Stomach (tissue), 8 donors: ENCODE measurements at regions not wholly inside any gene's neighbourhood (a gene's known extent, or its start where the extent isn't known, plus 50 kb on each side); places are given as distances from the start of the nearest gene placed in this dataset.

ENCODE experiments used
- DNase-seq, 2 donors: peaks; one replicate each; pipeline versions ENCODE4 v3.0.0 to v3.0.0-alpha.2; 2013 to 2019
- H3K27ac ChIP-seq, 5 donors: fragments of 200-600 bp in 4 of 5; sonication (generic) in 4 of 5; one replicate each; pipeline ENCODE4 v1.5.1; 2013 to 2019; ENCODE audit warnings: mild to moderate bottlenecking in 1 of 5, moderate library complexity in 1 of 5
- H3K27me3 ChIP-seq, 3 donors: fragments of 200-600 bp; sonication (generic); one replicate each; pipeline ENCODE4 v1.5.1; 2017 to 2019; ENCODE audit warnings: mixed run types in 1 of 3
- H3K36me3 ChIP-seq, 4 donors: fragments of 200-600 bp; sonication (generic); 1 replicate in 3 of 4; 2 replicates in 1 of 4; pipeline ENCODE4 v1.5.1; 2016 to 2019
- H3K4me1 ChIP-seq, 4 donors: fragments of 200-600 bp; sonication (generic); one replicate each; pipeline ENCODE4 v1.5.1; 2016 to 2019
- H3K4me3 ChIP-seq, 4 donors: fragments of 200-600 bp; sonication (generic) in 3 of 4; one replicate each; pipeline ENCODE4 v1.5.1; 2016 to 2019; ENCODE audit warnings: mild to moderate bottlenecking in 1 of 4
- H3K9me3 ChIP-seq, 4 donors: fragments of 200-600 bp; sonication (generic); one replicate each; pipeline ENCODE4 v1.5.1; 2016 to 2019
- EP300 ChIP-seq: sonication (generic); formaldehyde crosslinking; IDR thresholded peaks from one replicate; pipeline ENCODE4 v1.6.1; 2017; ENCODE audit warnings: antibody characterized with exemption
- POLR2A ChIP-seq, 4 donors: fragments of 450-650 bp; IDR thresholded peaks; one replicate each; pipeline ENCODE4 v1.6.1; 2016; ENCODE audit warnings: antibody characterized with exemption in 4 of 4, control low read depth in 2 of 4, mild to moderate bottlenecking in 1 of 4, moderate library complexity in 1 of 4
- POLR2AphosphoS5 ChIP-seq, 3 donors: sonication (generic); formaldehyde crosslinking; IDR thresholded peaks; one replicate each; pipeline ENCODE4 v1.6.1; 2016; ENCODE audit warnings: antibody characterized with exemption in 3 of 3
- WGBS, 5 donors: extraction: QIAGEN DNeasy Blood & Tissue Kit in 3 of 5; methylation state at CpG; one replicate each; pipeline versions ENCODE4 v1.1.5 to v1.1.7; 2013 to 2018; 5-methylcytosine and 5-hydroxymethylcytosine counted together
- intact Hi-C: fragments of 100-400 bp; cut with DNase I; formaldehyde crosslinking; loops from one replicate; pipeline ENCODE4 v1.15.1; 2023; ENCODE audit warnings: low total_unique reads
- TF ChIP-seq, protein P1 (sequence below), 7 experiments: fragments of 450-650 bp in 4 of 7; fragments of 200-600 bp in 3 of 7; sonication (generic) in 3 of 7; IDR thresholded peaks; one replicate each; pipeline ENCODE4 v1.5.1; 2016 to 2019; ENCODE audit warnings: antibody characterized with exemption in 7 of 7, control low read depth in 2 of 7, mild to moderate bottlenecking in 1 of 7
- donor health status: healthy with polysubstance abuse.
- donor health status: Bipolar disorder and iron deficiency.
- donor health status: healthy.

DNA sequence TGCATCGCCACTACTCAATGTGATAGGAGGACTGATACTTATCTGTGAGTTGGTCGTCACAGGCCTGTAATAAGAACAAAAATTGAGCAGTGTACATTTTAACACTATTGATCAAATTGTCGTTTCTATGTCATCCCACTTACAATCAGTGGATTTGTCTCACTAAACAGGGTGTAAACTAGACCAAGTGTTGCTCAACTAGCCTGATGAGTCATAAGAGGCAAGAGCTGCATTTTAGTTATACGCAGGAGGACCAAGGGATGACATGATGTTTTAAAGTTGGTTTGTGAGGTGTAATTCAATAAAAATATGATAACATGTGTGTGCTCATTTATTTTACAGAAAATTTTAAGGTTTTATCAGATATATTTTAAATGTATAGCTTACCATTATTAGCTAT is 1239.2 kb downstream of the REEP3 start:
- Histone ChIP-seq H3K4me3 (no peak overlapping the region), H3K4me1 (no peaks in the 10 kb centered on the region), H3K36me3 (no peaks in the 10 kb centered on the region), H3K27me3 (no peaks in the 10 kb centered on the region), H3K27ac (no peak overlapping the region), H3K9me3 (no peaks in the 10 kb centered on the region)
- TF ChIP-seq, protein P1, sequence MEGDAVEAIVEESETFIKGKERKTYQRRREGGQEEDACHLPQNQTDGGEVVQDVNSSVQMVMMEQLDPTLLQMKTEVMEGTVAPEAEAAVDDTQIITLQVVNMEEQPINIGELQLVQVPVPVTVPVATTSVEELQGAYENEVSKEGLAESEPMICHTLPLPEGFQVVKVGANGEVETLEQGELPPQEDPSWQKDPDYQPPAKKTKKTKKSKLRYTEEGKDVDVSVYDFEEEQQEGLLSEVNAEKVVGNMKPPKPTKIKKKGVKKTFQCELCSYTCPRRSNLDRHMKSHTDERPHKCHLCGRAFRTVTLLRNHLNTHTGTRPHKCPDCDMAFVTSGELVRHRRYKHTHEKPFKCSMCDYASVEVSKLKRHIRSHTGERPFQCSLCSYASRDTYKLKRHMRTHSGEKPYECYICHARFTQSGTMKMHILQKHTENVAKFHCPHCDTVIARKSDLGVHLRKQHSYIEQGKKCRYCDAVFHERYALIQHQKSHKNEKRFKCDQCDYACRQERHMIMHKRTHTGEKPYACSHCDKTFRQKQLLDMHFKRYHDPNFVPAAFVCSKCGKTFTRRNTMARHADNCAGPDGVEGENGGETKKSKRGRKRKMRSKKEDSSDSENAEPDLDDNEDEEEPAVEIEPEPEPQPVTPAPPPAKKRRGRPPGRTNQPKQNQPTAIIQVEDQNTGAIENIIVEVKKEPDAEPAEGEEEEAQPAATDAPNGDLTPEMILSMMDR (IDR thresholded peaks at IDR 0.05): no peak
- no peak for TF ChIP-seq POLR2AphosphoS5 (IDR thresholded peaks at IDR 0.05)
- no peak for TF ChIP-seq EP300
- TF ChIP-seq POLR2A (IDR thresholded peaks at IDR 0.05): no peak
- 74 to 92% (median 79%) methylated on average over 4 of the region's 4 CpGs for WGBS, 5 donors
- DNase-seq: no peak
- intact Hi-C loops: no loop called here

DNA sequence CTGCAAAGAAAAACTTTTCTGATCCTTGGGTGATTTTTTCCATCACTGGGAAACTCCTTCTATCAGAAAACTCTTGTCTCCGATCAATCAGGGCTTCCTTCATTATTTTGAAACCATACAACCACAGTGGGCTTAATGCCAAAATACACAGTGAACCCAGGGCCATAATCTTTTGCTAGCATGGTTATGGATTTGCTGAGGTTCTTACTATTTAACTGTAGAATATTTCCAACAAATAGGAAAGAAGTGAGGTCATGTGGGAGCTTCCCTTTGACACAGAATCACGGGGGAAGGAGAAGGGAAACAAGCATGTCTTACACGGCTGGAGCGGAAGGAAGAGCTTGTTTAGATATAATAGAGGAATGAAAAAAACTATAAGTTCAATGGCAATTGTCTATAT is 1241.7 kb downstream of the REEP3 start:
- 48 to 61% (median 56%) methylated on average over 4 of the region's 4 CpGs for WGBS, 5 donors
- Histone ChIP-seq H3K27me3 (no peaks in the 10 kb centered on the region), H3K4me1 (no peaks in the 10 kb centered on the region), H3K4me3 (no peak overlapping the region), H3K9me3 (no peaks in the 10 kb centered on the region), H3K36me3 (no peaks in the 10 kb centered on the region), H3K27ac (no peak overlapping the region)
- DNase-seq: no peak
- TF ChIP-seq, protein P1 (IDR thresholded peaks at IDR 0.05): no peak
- TF ChIP-seq EP300 (no peak), POLR2AphosphoS5 (IDR thresholded peaks at IDR 0.05) (no peak), POLR2A (IDR thresholded peaks at IDR 0.05) (no peak)
- intact Hi-C loops: no loop called here

DNA sequence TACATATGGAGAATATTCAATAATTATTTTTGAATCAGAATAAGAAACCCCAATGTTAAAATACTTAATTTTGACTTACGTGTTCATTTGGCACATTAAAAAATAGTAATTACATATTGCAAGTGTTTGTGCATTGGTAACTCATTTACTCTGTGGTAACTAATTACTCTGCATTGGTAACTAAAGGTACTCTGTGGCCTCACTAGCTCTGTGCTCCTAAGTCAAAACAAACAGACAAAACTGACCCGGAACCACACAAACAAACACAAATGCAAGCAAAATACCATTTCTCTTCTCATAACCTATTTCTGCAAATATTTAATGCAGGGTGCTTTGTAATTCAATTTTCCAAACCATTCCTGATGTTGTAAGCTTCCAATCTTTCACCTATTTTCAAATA is 1244.3 kb downstream of the REEP3 start:
- H3K27me3 ChIP-seq: no peaks in the 10 kb centered on the region
- intact Hi-C loops: no loop called here
- TF ChIP-seq POLR2A (IDR thresholded peaks at IDR 0.05) (no peak), POLR2AphosphoS5 (IDR thresholded peaks at IDR 0.05) (no peak), EP300 (no peak)
- TF ChIP-seq, protein P1 (IDR thresholded peaks at IDR 0.05): no peak
- WGBS, 5 donors: 70 to 81% (median 77%) methylated on average over 2 of the region's 2 CpGs
- H3K9me3 ChIP-seq: no peaks in the 10 kb centered on the region
- DNase-seq: peak in 1 of 2 donors; percentile 5
- no peak overlapping the region for H3K27ac ChIP-seq
- H3K4me1 ChIP-seq: no peaks in the 10 kb centered on the region
- H3K36me3 ChIP-seq: no peaks in the 10 kb centered on the region
- no peak overlapping the region for H3K4me3 ChIP-seq

DNA sequence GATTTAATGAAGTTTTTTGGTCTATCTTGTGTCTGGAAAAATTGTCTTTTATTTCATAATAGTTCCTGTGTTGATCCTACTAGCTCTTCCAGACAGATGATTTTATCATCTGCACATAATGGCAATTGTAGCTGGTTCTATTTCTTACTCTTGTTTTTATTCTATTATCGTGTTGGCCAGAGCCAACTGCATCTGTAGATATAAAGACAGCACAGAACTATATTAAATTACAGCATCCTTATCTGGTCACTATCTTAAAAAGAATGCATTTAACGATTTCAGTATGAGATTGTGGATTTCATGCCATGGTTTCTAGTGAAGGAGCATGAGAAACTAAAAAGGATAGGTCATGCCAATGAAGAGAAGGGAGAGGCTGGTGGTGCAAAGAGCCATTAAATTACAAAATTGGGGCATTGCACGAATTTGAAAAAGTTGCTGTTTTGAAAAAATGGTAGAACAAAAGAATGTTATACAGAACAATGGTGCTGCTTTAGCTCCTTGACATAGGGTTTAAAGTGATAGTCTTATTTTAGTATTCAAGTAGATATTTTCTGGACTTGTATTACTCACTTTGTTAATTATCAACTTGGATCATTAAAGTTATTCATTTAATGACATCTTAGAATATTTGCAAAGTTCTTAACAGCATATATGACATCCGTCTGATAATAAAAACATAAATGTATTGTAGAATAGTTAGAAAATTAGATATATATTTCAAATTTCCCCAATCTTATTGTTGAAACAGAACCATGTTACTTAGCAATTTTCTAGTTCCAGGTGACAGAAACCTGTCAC is 1250.3 kb downstream of the REEP3 start:
- 78 to 83% (median 81%) methylated on average over 4 of the region's 4 CpGs for WGBS, 5 donors
- H3K36me3 ChIP-seq: no peaks in the 10 kb centered on the region
- intact Hi-C loops: no loop called here
- no peak overlapping the region for H3K27ac ChIP-seq
- DNase-seq: no peak
- no peaks in the 10 kb centered on the region for H3K9me3 ChIP-seq
- TF ChIP-seq EP300: no peak
- no peak for TF ChIP-seq POLR2AphosphoS5 (IDR thresholded peaks at IDR 0.05)
- TF ChIP-seq, protein P1 (IDR thresholded peaks at IDR 0.05): no peak
- no peak for TF ChIP-seq POLR2A (IDR thresholded peaks at IDR 0.05)
- H3K27me3 ChIP-seq: no peaks in the 10 kb centered on the region
- no peaks in the 10 kb centered on the region for H3K4me1 ChIP-seq
- H3K4me3 ChIP-seq: no peak overlapping the region
